ENCODE measurements at regions not wholly inside any gene's neighbourhood (a gene's known extent, or its start where the extent isn't known, plus 50 kb on each side); places are given as distances from the start of the nearest gene placed in this dataset.

GRCh38 chr6:85275338-85275985 lies 174.4 kb upstream of the NT5E start:
- TF ChIP-seq CTCF (IDR thresholded peaks at IDR 0.05; ENCODE audit: low read length) (no peak), EZH2 (optimal IDR thresholded peaks at IDR 0.05; ENCODE audit: low read depth, low read length) (no peak), EZH2phosphoT487 (IDR thresholded peaks at IDR 0.05; ENCODE audit: low read length) (no peak)
